BJ (cell line): ENCODE measurements at regions not wholly inside any gene's neighbourhood (a gene's known extent, or its start where the extent isn't known, plus 50 kb on each side); places are given as distances from the start of the nearest gene placed in this dataset.

Experiments
- CTCF ChIA-PET: fragments of 350-600 bp; formaldehyde crosslinking; extraction: SDS; loops from one replicate; lab custom pipeline; 2021; ENCODE audit warnings: antibody characterized with exemption, inconsistent platforms; lab: Yijun Ruan, JAX
- POLR2A ChIA-PET: fragments of 300-600 bp; sonication (Branson Sonifier 250); formaldehyde crosslinking; extraction: SDS; loops from one replicate; lab custom pipeline; 2021; ENCODE audit warnings: antibody characterized with exemption; lab: Charles Lee
- DNase-seq: peaks from one replicate; pipeline ENCODE4 v3.0.0-alpha.2; 2011; ENCODE audit warnings: low read depth
- H3K27me3 ChIP-seq: 2 replicates; pipeline ENCODE4 v1.6.0; 2011; ENCODE audit warnings: low read length; ENCODE audit not compliant: control insufficient read depth, insufficient read depth
- H3K36me3 ChIP-seq: 2 replicates; pipeline ENCODE4 v1.5.1; 2011; ENCODE audit warnings: low read length; ENCODE audit not compliant: control insufficient read depth, insufficient read depth
- H3K4me3 ChIP-seq: 2 replicates; pipeline ENCODE4 v1.5.1; 2011; ENCODE audit warnings: low read depth, mild to moderate bottlenecking, control low read depth, low read length
- CTCF ChIP-seq: IDR thresholded peaks from 2 replicates; pipeline ENCODE4 v1.5.1; 2011; ENCODE audit warnings: low read depth, mild to moderate bottlenecking, control low read depth, inconsistent platforms, low read length, moderate library complexity; ENCODE audit not compliant: insufficient read depth

GRCh38 chr7:53458636-53459035 is 423.2 kb downstream of the POM121L12 start:
- Histone ChIP-seq H3K36me3 (no peaks in the 10 kb centered on the region), H3K4me3 (no peak overlapping the region), H3K27me3 (no peaks in the 10 kb centered on the region)
- TF ChIP-seq CTCF: no peak
- ChIA-PET CTCF (no interaction called here), POLR2A (no interaction called here)
- DNase-seq: no peak

- no peak overlapping the region for H3K4me3 ChIP-seq
- no peaks in the 10 kb centered on the region for H3K36me3 ChIP-seq
- no peak for DNase-seq
- CTCF ChIA-PET: no interaction called here
- no peaks in the 10 kb centered on the region for H3K27me3 ChIP-seq
- POLR2A ChIA-PET: no interaction called here
- no peak for TF ChIP-seq CTCF
Observed at GRCh38 chr7:53466371-53466770, 430.9 kb downstream of the POM121L12 start.

GRCh38 chr7:53470336-53470970 is 435.0 kb downstream of the POM121L12 start:
- ChIA-PET POLR2A (no interaction called here), CTCF (no interaction called here)
- no peak for DNase-seq
- TF ChIP-seq CTCF: no peak
- H3K4me3 ChIP-seq: no peak overlapping the region
- H3K36me3 ChIP-seq: no peaks in the 10 kb centered on the region
- H3K27me3 ChIP-seq: no peaks in the 10 kb centered on the region

GRCh38 chr7:53473371-53473770 is 437.9 kb downstream of the POM121L12 start:
- ChIA-PET POLR2A (no interaction called here), CTCF (no interaction called here)
- DNase-seq: no peak
- no peak for TF ChIP-seq CTCF
- no peaks in the 10 kb centered on the region for H3K36me3 ChIP-seq
- H3K27me3 ChIP-seq: no peaks in the 10 kb centered on the region
- no peak overlapping the region for H3K4me3 ChIP-seq

GRCh38 chr7:53475776-53476175 is 440.3 kb downstream of the POM121L12 start:
- ChIA-PET CTCF (no interaction called here), POLR2A (no interaction called here)
- TF ChIP-seq CTCF: no peak

More at GRCh38 chr7:53475776-53476175, 440.3 kb downstream of the POM121L12 start:
- no peaks in the 10 kb centered on the region for H3K36me3 ChIP-seq
- no peak overlapping the region for H3K4me3 ChIP-seq
- no peak for DNase-seq
- no peaks in the 10 kb centered on the region for H3K27me3 ChIP-seq
